ENCODE measurements at regions not wholly inside any gene's neighbourhood (a gene's known extent, or its start where the extent isn't known, plus 50 kb on each side); places are given as distances from the start of the nearest gene placed in this dataset.

DNA sequence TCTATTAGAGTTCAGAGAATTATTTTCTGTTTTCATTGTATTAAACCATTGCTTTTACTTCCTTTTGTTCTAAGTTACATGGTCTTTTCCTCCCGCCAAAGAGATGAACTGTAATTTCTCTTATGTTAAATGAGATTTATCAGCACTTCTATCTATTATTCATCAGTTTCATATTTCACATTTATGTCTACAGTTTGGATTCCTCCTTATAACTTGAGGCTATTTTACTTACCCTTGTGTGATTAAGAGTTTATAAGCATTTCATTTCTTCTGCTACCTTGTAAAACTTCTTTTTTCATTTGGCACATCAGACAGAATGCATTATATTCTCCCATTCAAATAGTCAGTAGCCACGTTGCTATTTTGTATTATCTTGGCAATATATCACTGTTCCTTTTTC lies 248.2 kb downstream of the PLA2G4A start:
- DNase-seq: no peak
- peaks cover 4% of the 10 kb centered on the region for H3K36me3 Mint-ChIP-seq (ENCODE audit: low read depth)
- TF ChIP-seq, protein P1, sequence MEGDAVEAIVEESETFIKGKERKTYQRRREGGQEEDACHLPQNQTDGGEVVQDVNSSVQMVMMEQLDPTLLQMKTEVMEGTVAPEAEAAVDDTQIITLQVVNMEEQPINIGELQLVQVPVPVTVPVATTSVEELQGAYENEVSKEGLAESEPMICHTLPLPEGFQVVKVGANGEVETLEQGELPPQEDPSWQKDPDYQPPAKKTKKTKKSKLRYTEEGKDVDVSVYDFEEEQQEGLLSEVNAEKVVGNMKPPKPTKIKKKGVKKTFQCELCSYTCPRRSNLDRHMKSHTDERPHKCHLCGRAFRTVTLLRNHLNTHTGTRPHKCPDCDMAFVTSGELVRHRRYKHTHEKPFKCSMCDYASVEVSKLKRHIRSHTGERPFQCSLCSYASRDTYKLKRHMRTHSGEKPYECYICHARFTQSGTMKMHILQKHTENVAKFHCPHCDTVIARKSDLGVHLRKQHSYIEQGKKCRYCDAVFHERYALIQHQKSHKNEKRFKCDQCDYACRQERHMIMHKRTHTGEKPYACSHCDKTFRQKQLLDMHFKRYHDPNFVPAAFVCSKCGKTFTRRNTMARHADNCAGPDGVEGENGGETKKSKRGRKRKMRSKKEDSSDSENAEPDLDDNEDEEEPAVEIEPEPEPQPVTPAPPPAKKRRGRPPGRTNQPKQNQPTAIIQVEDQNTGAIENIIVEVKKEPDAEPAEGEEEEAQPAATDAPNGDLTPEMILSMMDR (IDR thresholded peaks at IDR 0.05): no peak
- H3K27ac Mint-ChIP-seq: no peak overlapping the region
- peaks cover 8% of the 10 kb centered on the region for H3K4me1 Mint-ChIP-seq
- H3K9me3 Mint-ChIP-seq: peaks cover 22% of the 10 kb centered on the region
- no peak overlapping the region for H3K4me3 Mint-ChIP-seq
- H3K27me3 Mint-ChIP-seq (ENCODE audit: low read depth, poor library complexity): no peaks in the 10 kb centered on the region

DNA sequence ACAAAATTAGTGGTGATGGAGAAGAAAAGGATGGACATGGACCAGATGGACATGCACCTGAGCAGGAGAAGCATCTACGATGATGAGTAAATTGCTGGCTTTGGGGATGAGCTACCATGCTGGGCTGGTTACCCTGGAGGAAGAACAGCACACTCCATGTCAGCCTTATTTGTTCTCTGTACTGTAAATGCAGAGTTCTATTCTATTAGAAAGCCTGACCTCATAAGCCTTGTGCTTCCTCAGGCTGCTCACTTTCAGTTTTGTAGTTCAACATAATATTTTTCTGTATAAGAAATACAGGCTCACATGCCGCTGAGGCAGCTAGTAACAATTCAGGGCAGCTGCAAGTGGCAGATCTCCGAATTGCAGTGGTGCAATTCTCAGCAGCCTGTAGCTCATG lies 249.6 kb downstream of the PLA2G4A start:
- H3K4me1 Mint-ChIP-seq: peaks cover under 1% of the 10 kb centered on the region
- no peaks in the 10 kb centered on the region for H3K27me3 Mint-ChIP-seq (ENCODE audit: low read depth, poor library complexity)
- TF ChIP-seq, protein P1 (IDR thresholded peaks at IDR 0.05): no peak
- no peak for DNase-seq
- no peak overlapping the region for H3K27ac Mint-ChIP-seq
- peaks cover 14% of the 10 kb centered on the region for H3K9me3 Mint-ChIP-seq
- H3K36me3 Mint-ChIP-seq (ENCODE audit: low read depth): peaks cover 4% of the 10 kb centered on the region
- no peak overlapping the region for H3K4me3 Mint-ChIP-seq

DNA sequence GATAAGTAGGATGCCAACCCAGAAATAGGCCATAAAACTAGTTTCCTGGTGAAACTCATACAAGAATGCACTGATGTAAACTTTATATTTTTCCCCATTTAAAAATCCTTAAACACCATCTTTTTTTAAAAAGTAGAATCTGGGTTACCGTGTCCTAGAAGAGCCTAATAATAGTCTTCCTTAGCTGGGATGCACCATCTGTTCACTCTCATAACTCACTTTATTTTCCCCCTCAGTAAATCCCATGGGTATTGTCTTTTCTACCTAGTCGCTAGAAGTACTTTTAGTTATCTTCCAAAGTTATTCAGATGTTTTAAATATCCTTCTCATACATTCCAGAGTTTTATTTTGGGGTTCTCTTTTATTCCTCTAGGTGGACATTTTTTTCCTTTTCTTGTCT lies 250.2 kb downstream of the PLA2G4A start:
- peaks cover 4% of the 10 kb centered on the region for H3K36me3 Mint-ChIP-seq (ENCODE audit: low read depth)
- H3K27me3 Mint-ChIP-seq (ENCODE audit: low read depth, poor library complexity): no peaks in the 10 kb centered on the region
- no peak overlapping the region for H3K4me3 Mint-ChIP-seq
- TF ChIP-seq, protein P1 (IDR thresholded peaks at IDR 0.05): no peak
- peaks cover 12% of the 10 kb centered on the region for H3K9me3 Mint-ChIP-seq
- no peaks in the 10 kb centered on the region for H3K4me1 Mint-ChIP-seq
- no peak overlapping the region for H3K27ac Mint-ChIP-seq
- DNase-seq: no peak

DNA sequence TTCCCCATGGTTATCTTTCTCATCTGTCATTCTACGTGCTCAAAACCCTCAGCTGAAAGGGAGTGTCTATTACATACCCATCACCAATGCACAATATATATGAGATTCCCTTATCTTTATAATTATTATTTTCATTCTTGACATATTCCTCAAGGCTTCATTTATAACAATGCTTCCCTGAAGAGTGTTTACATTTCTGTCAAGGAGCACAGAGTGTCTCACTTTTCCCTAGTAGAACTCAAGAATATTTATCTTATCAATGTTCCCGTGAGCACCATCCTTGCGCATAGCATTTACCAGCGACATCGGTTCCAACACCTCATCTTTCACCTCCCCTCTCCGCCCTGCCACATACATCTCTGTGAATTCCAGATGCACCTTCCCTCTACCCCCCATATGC lies 250.6 kb downstream of the PLA2G4A start:
- H3K27ac Mint-ChIP-seq: no peak overlapping the region
- H3K4me3 Mint-ChIP-seq: no peak overlapping the region
- no peaks in the 10 kb centered on the region for H3K27me3 Mint-ChIP-seq (ENCODE audit: low read depth, poor library complexity)
- H3K36me3 Mint-ChIP-seq (ENCODE audit: low read depth): peaks cover 4% of the 10 kb centered on the region
- no peaks in the 10 kb centered on the region for H3K4me1 Mint-ChIP-seq
- TF ChIP-seq, protein P1 (IDR thresholded peaks at IDR 0.05): no peak
- DNase-seq: no peak
- peaks cover 10% of the 10 kb centered on the region for H3K9me3 Mint-ChIP-seq

DNA sequence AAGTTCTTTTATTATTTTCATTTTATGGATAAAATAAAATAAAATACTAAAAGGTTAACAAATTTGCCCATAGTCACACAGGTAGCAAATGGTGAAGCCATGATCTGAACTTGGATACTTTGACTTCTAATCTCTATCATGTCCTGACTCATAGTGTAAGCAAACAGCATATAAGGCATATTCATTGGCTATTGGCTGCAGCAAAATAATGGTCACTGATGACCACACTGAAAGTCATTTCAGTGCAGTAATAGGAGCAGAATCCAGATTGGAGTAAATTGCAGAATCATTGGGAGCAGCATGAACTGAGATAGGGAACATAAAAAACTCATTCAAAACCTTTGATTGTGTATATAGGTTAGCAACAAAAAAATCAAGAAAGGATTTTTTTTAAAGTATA lies 262.9 kb downstream of the PLA2G4A start:
- Mint-ChIP-seq H3K27ac (no peak overlapping the region), H3K9me3 (peaks cover 16% of the 10 kb centered on the region), H3K27me3 (ENCODE audit: low read depth, poor library complexity) (no peaks in the 10 kb centered on the region), H3K4me3 (no peak overlapping the region), H3K4me1 (no peaks in the 10 kb centered on the region), H3K36me3 (ENCODE audit: low read depth) (peaks cover 6% of the 10 kb centered on the region)
- DNase-seq: no peak
- TF ChIP-seq, protein P1 (IDR thresholded peaks at IDR 0.05): no peak

DNA sequence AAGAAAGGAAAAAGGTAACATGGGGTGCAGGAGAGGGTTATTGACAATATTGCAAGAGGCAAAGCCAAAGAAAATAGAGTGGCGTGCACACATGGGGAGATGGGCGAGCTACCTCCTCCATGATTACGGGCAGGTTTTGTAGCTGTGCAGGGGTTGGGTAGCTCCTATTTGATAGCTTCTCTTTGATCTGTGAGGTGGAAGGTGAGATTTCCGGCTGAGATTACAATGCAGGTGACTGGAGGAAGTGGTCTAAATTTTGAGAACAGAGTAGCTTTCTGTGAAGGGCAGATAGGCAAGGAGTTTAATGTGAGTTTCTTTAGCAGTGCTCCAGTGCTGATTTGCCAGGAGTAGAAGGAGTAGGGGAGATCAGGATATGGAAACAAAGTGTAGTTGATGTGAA lies 263.4 kb downstream of the PLA2G4A start:
- Mint-ChIP-seq H3K27ac (no peak overlapping the region), H3K9me3 (peaks cover 16% of the 10 kb centered on the region), H3K27me3 (ENCODE audit: low read depth, poor library complexity) (no peaks in the 10 kb centered on the region), H3K36me3 (ENCODE audit: low read depth) (peaks cover 6% of the 10 kb centered on the region), H3K4me3 (no peak overlapping the region), H3K4me1 (no peaks in the 10 kb centered on the region)
- TF ChIP-seq, protein P1 (IDR thresholded peaks at IDR 0.05): no peak
- DNase-seq: no peak

Data from nephron progenitor cell (in vitro differentiated cells).